AML-193 (cell line): ENCODE measurements at regions not wholly inside any gene's neighbourhood (a gene's known extent, or its start where the extent isn't known, plus 50 kb on each side); places are given as distances from the start of the nearest gene placed in this dataset.
"Not testable (repeated sequence)": the region's sequence is repeated elsewhere in the genome, so short reads cannot be mapped to it uniquely, and the experiment has no call there.

Experiments used
- DNase-seq, 2 experiments: peaks; one replicate each; lab custom pipeline; 2025; lab: John Stamatoyannopoulos, UW

- no peak for DNase-seq
Measured at GRCh38 chr1:73475316-73475870, 722.6 kb downstream of the LRRIQ3 start.

GRCh38 chr1:73472810-73473209 is 725.2 kb downstream of the LRRIQ3 start:
- DNase-seq = no peak

GRCh38 chr1:73467731-73468130 is 730.2 kb downstream of the LRRIQ3 start:
- no peak for DNase-seq

GRCh38 chr1:73463873-73464272 is 734.1 kb downstream of the LRRIQ3 start:
- no peak for DNase-seq

GRCh38 chr1:73452522-73452921 is 745.5 kb downstream of the LRRIQ3 start:
- DNase-seq = peak in 1 of 2 experiments; percentile 5

- DNase-seq = not testable (repeated sequence)
Measured at GRCh38 chr1:73450668-73451067, 747.3 kb downstream of the LRRIQ3 start.

- DNase-seq = no peak
Measured at GRCh38 chr1:73411479-73411878, 786.5 kb downstream of the LRRIQ3 start.

GRCh38 chr1:73401666-73402065 is 796.3 kb downstream of the LRRIQ3 start:
- DNase-seq = no peak

GRCh38 chr1:73382966-73383365 is 815.0 kb downstream of the LRRIQ3 start:
- no peak for DNase-seq

- DNase-seq = peak in 1 of 2 experiments; percentile 3
Measured at GRCh38 chr1:73366734-73367413, 831.1 kb downstream of the LRRIQ3 start.

- no peak for DNase-seq
Measured at GRCh38 chr1:73359001-73359400, 839.0 kb downstream of the LRRIQ3 start.

GRCh38 chr1:73356485-73356884 is 841.5 kb downstream of the LRRIQ3 start:
- no peak for DNase-seq

- no peak for DNase-seq
Measured at GRCh38 chr1:73343947-73344346, 854.0 kb downstream of the LRRIQ3 start.

- DNase-seq = no peak
Measured at GRCh38 chr1:73333847-73334503, 864.0 kb downstream of the LRRIQ3 start.

- no peak for DNase-seq
Measured at GRCh38 chr1:73331726-73332125, 866.2 kb downstream of the LRRIQ3 start.

- no peak for DNase-seq
Measured at GRCh38 chr1:73327998-73328397, 870.0 kb downstream of the LRRIQ3 start.

- no peak for DNase-seq
Measured at GRCh38 chr1:73327180-73327793, 870.7 kb downstream of the LRRIQ3 start.

- DNase-seq = no peak
Measured at GRCh38 chr1:73326663-73327062, 871.3 kb downstream of the LRRIQ3 start.

GRCh38 chr1:73310797-73311381 is 887.1 kb downstream of the LRRIQ3 start:
- no peak for DNase-seq

GRCh38 chr1:73306899-73307555 is 890.9 kb downstream of the LRRIQ3 start:
- DNase-seq = no peak

GRCh38 chr1:73273886-73274285 is 924.1 kb downstream of the LRRIQ3 start:
- no peak for DNase-seq

GRCh38 chr1:73245196-73245595 is 952.8 kb downstream of the LRRIQ3 start:
- not testable (repeated sequence) for DNase-seq
